Suprapubic skin (tissue), 4 donors: ENCODE measurements at regions not wholly inside any gene's neighbourhood (a gene's known extent, or its start where the extent isn't known, plus 50 kb on each side); places are given as distances from the start of the nearest gene placed in this dataset.

Source experiments
- DNase-seq, 2 donors: peaks; one replicate each; pipeline ENCODE4 v3.0.0-alpha.2; 2019; ENCODE audit warnings: low spot score in 2 of 2
- H3K27ac ChIP-seq: fragments of 200-600 bp; sonication (generic); one replicate; pipeline ENCODE4 v1.5.1; 2019
- H3K27me3 ChIP-seq: fragments of 200-600 bp; sonication (generic); one replicate; pipeline ENCODE4 v1.5.1; 2019
- H3K36me3 ChIP-seq: fragments of 200-600 bp; sonication (generic); one replicate; pipeline ENCODE4 v1.5.1; 2019
- H3K4me1 ChIP-seq: fragments of 200-600 bp; sonication (generic); one replicate; pipeline ENCODE4 v1.5.1; 2019
- H3K4me3 ChIP-seq: fragments of 200-600 bp; sonication (generic); one replicate; pipeline ENCODE4 v1.5.1; 2019; ENCODE audit warnings: mild to moderate bottlenecking
- H3K9me3 ChIP-seq: fragments of 200-600 bp; sonication (generic); one replicate; pipeline ENCODE4 v1.5.1; 2019
- EP300 ChIP-seq: sonication (generic); formaldehyde crosslinking; IDR thresholded peaks from one replicate; pipeline ENCODE4 v1.6.1; 2017; ENCODE audit warnings: antibody characterized with exemption
- POLR2A ChIP-seq, 2 donors: fragments of 450-650 bp; IDR thresholded peaks; one replicate each; pipeline ENCODE4 v1.6.1; 2017; ENCODE audit warnings: antibody characterized with exemption in 2 of 2, mild to moderate bottlenecking in 2 of 2, moderate library complexity in 2 of 2
- POLR2AphosphoS5 ChIP-seq, 3 donors: sonication (generic); formaldehyde crosslinking; IDR thresholded peaks; one replicate each; pipeline ENCODE4 v1.6.1; 2017; ENCODE audit warnings: antibody characterized with exemption in 3 of 3
- WGBS: methylation state at CpG from one replicate; pipeline ENCODE4 v1.1.5; 2018; 5-methylcytosine and 5-hydroxymethylcytosine counted together
- TF ChIP-seq, protein P1 (sequence below), 2 donors: fragments of 200-600 bp in 1 of 2; fragments of 450-650 bp in 1 of 2; sonication (generic) in 1 of 2; IDR thresholded peaks; one replicate each; pipeline ENCODE4 v1.5.1; 2016 to 2019; ENCODE audit warnings: antibody characterized with exemption in 2 of 2, mild to moderate bottlenecking in 1 of 2, moderate library complexity in 1 of 2

DNA sequence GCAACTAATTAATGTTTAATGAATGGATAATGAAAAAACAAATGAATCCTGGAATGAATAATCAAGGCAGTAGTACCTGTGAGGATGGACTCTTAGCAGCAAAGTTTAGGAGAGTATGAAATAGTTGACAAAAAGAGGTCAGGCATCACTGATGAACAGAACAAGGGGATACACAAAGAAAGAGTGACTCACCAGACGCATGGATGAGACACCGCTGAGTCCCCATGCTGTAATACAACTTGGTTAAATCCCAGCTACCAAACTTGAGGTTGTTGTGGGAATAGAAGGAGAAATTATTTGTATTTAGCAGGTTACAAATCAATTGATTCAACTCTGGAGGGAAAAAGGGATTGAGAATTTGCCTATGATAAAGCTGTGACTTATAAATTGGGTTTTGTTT is 976.9 kb upstream of the TENM4 start:
- TF ChIP-seq POLR2A (IDR thresholded peaks at IDR 0.05): no peak
- TF ChIP-seq, protein P1, sequence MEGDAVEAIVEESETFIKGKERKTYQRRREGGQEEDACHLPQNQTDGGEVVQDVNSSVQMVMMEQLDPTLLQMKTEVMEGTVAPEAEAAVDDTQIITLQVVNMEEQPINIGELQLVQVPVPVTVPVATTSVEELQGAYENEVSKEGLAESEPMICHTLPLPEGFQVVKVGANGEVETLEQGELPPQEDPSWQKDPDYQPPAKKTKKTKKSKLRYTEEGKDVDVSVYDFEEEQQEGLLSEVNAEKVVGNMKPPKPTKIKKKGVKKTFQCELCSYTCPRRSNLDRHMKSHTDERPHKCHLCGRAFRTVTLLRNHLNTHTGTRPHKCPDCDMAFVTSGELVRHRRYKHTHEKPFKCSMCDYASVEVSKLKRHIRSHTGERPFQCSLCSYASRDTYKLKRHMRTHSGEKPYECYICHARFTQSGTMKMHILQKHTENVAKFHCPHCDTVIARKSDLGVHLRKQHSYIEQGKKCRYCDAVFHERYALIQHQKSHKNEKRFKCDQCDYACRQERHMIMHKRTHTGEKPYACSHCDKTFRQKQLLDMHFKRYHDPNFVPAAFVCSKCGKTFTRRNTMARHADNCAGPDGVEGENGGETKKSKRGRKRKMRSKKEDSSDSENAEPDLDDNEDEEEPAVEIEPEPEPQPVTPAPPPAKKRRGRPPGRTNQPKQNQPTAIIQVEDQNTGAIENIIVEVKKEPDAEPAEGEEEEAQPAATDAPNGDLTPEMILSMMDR (IDR thresholded peaks at IDR 0.05): no peak
- no peak for TF ChIP-seq EP300
- TF ChIP-seq POLR2AphosphoS5 (IDR thresholded peaks at IDR 0.05): no peak
- 57% methylated on average over 2 of the region's 2 CpGs for WGBS
- no peak for DNase-seq
- Histone ChIP-seq H3K4me3 (no peak overlapping the region), H3K27ac (no peak overlapping the region), H3K9me3 (no peaks in the 10 kb centered on the region), H3K4me1 (peaks cover 6% of the 10 kb centered on the region), H3K27me3 (no peaks in the 10 kb centered on the region), H3K36me3 (no peaks in the 10 kb centered on the region)

DNA sequence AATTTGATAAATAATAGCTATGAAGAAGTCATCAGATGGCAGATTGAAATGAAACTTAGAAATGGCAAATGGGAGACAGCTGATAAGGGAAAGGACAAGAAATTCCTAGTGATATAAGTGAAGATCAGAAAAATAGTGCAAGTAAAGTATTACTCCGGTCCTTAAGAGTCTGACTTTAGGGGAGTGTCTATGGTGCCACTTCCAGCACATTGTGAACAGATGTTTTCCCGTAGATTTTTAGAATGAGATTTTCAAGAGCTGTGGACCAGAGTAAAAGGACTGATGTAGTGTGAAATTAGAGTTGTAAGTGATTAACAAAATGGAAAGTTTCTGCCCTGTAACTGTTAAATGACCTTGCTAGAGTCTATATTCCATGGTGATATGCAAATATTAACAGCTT is 974.8 kb upstream of the TENM4 start:
- no peak overlapping the region for H3K4me3 ChIP-seq
- TF ChIP-seq, protein P1 (IDR thresholded peaks at IDR 0.05): no peak
- TF ChIP-seq POLR2A (IDR thresholded peaks at IDR 0.05) (no peak), EP300 (no peak), POLR2AphosphoS5 (IDR thresholded peaks at IDR 0.05) (no peak)
- H3K36me3 ChIP-seq: no peaks in the 10 kb centered on the region
- H3K27me3 ChIP-seq: no peaks in the 10 kb centered on the region
- no peak for DNase-seq
- H3K4me1 ChIP-seq: peaks cover 6% of the 10 kb centered on the region
- no peak overlapping the region for H3K27ac ChIP-seq
- 68% methylated on average over 2 of the region's 2 CpGs for WGBS
- peaks cover 5% of the 10 kb centered on the region for H3K9me3 ChIP-seq

DNA sequence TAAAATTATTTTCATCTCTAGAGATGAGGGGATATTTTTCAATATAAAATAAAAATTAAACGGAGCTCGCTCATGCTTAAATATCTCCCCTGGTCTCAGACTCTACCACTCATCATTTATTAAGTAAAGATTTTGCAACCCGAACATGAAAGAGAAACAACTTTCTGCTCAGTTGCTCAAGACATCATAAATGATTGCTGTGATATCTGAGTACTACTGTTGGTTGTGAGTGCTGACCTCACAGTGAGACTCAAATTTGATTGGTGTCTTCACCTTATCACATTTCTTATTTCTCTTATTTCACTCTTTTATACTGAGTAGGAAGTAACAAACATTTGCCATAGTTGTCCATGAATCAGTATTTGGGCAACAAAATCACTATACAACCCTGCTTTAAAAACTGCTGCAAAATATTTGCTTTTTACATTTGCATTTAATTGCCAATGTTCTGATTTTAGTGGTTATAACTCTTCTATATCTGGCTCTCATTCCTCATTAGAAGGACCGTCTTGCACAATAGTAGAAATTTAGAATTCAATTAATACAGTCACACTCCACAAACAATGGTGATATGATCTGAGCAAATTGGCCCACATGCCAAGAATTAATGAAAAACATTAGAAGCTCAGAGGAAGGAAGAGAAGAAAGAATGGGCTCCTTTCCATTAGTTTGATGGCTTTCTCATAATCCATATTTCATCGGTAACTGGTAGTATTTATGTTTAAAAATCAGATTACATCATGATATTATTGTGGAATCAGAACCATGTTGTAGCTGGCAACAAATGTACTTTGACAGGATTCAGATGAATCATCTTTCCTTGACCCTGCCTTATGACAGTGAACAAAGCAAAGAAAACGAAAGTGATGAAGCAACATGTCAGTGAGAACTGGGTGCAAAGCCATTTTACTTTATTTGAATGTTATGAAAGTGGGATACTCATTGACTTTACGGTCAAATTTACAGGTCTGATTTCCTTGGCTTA is 973.6 kb upstream of the TENM4 start:
- H3K4me3 ChIP-seq: no peak overlapping the region
- no peak for DNase-seq

DNA sequence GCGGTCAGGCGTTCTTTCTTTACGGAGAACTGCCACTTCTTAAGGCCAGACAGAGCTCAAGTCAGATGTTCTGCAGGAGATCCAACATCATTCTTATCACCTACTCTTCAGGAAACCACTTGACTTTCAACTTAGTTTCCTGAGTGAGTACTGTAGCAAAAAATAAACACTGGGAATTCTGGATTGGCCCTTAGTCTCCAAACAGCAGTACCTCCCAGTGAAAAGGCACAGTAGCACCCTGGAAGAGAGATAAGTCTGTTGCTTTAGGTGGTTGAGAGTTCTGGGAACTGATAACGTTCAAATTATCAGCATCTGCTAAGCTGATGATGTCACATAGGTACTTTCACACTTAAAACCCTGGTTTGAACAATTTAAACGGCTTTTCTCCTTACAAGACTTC is 971.8 kb upstream of the TENM4 start:
- H3K27me3 ChIP-seq: no peaks in the 10 kb centered on the region
- H3K36me3 ChIP-seq: no peaks in the 10 kb centered on the region
- H3K9me3 ChIP-seq: peaks cover 5% of the 10 kb centered on the region
- no peak overlapping the region for H3K4me3 ChIP-seq
- H3K27ac ChIP-seq: no peak overlapping the region
- TF ChIP-seq POLR2AphosphoS5 (IDR thresholded peaks at IDR 0.05) (no peak), EP300 (no peak), POLR2A (IDR thresholded peaks at IDR 0.05) (no peak)
- TF ChIP-seq, protein P1 (IDR thresholded peaks at IDR 0.05): no peak
- peaks cover 6% of the 10 kb centered on the region for H3K4me1 ChIP-seq
- DNase-seq: no peak
- 78% methylated on average over 5 of the region's 5 CpGs for WGBS

More for the DNA sequence above, 973.6 kb upstream of the TENM4 start:
- 47% methylated on average over 7 of the region's 7 CpGs for WGBS
- H3K27me3 ChIP-seq: no peaks in the 10 kb centered on the region
- TF ChIP-seq, protein P1 (IDR thresholded peaks at IDR 0.05): no peak
- no peak for TF ChIP-seq POLR2A (IDR thresholded peaks at IDR 0.05)
- no peak for TF ChIP-seq POLR2AphosphoS5 (IDR thresholded peaks at IDR 0.05)
- TF ChIP-seq EP300: no peak
- H3K4me1 ChIP-seq: peaks cover 6% of the 10 kb centered on the region
- no peaks in the 10 kb centered on the region for H3K36me3 ChIP-seq
- H3K27ac ChIP-seq: no peak overlapping the region
- peaks cover 5% of the 10 kb centered on the region for H3K9me3 ChIP-seq

DNA sequence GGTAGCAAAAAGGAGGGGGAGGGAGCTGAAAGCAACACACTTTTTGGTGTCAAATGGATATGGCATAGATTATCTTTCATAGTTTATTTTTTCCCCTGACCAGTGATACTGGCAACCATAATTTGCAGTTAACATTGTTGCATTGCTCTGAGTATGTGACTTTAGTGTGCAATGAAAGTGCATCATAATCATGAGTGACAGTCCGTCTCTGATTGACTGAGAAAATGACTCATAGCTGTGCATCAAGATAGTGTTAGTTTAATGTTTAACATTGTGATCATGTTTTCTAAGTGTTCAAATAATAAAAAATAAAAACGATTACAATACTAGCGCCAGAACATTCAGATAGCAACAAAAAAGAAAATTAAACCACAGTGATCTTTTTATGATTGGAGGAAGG is 952.4 kb upstream of the TENM4 start:
- no peaks in the 10 kb centered on the region for H3K27me3 ChIP-seq
- H3K27ac ChIP-seq: no peak overlapping the region
- no peak overlapping the region for H3K4me3 ChIP-seq
- no peaks in the 10 kb centered on the region for H3K36me3 ChIP-seq
- 72% methylated on average over 3 of the region's 3 CpGs for WGBS
- H3K9me3 ChIP-seq: no peaks in the 10 kb centered on the region
- DNase-seq: no peak
- TF ChIP-seq POLR2A (IDR thresholded peaks at IDR 0.05) (no peak), EP300 (no peak), POLR2AphosphoS5 (IDR thresholded peaks at IDR 0.05) (no peak)
- TF ChIP-seq, protein P1 (IDR thresholded peaks at IDR 0.05): no peak
- no peaks in the 10 kb centered on the region for H3K4me1 ChIP-seq
